ENCODE measurements at regions not wholly inside any gene's neighbourhood (a gene's known extent, or its start where the extent isn't known, plus 50 kb on each side); places are given as distances from the start of the nearest gene placed in this dataset.

GRCh38 chr15:38197553-38197952 is 55.1 kb upstream of the SPRED1 start:
- Histone ChIP-seq H4K20me1 (replicated peaks in 1 of 2; ENCODE audit: control insufficient read depth in 1 of 2, insufficient read depth in 2 of 2, low read length in 2 of 2) (no peaks in the 10 kb centered on the region), H3K4me1 (replicated peaks in 1 of 4; ENCODE audit: control insufficient read depth in 3 of 4, insufficient read depth in 4 of 4, low read length in 3 of 4) (no peaks in the 10 kb centered on the region), H3K27me3 (replicated peaks in 1 of 4; ENCODE audit: control insufficient read depth in 3 of 4, extremely low read depth in 1 of 4, insufficient read depth in 3 of 4, low read length in 3 of 4) (no peaks in the 10 kb centered on the region), H3K79me1 (ENCODE audit: low read depth, low read length) (no peaks in the 10 kb centered on the region), H2AK5ac (ENCODE audit: low read depth, low read length) (no peak overlapping the region), H2BK15ac (ENCODE audit: low read length) (no peak overlapping the region), H4K8ac (ENCODE audit: extremely low read depth, insufficient read depth, low read length) (no peak overlapping the region), H2AFZ (ENCODE audit: low read length) (no peak overlapping the region), H3K56ac (replicated peaks; ENCODE audit: insufficient read length, low read depth, low read length) (no peak overlapping the region), H3K4me2 (ENCODE audit: insufficient read depth in 1 of 2, low read depth in 2 of 2, low read length in 2 of 2) (no peak overlapping the region), H2BK20ac (ENCODE audit: low read length) (no peak overlapping the region), H3K9me3 (ENCODE audit: insufficient read depth in 2 of 2, low read depth in 1 of 2, low read length in 1 of 2) (no peaks in the 10 kb centered on the region), H2BK120ac (replicated peaks; ENCODE audit: low read depth, low read length) (no peak overlapping the region), H3K79me2 (ENCODE audit: control insufficient read depth in 1 of 2, insufficient read depth in 2 of 2, low read length in 2 of 2) (no peaks in the 10 kb centered on the region), H3K27ac (ENCODE audit: low read depth, low read length) (no peak overlapping the region), H3K23me2 (ENCODE audit: low read depth, low read length) (no peaks in the 10 kb centered on the region), H3K4ac (replicated peaks; ENCODE audit: insufficient read length, low read depth, low read length) (no peak overlapping the region), H3K9ac (replicated peaks in 1 of 4; ENCODE audit: extremely low read depth in 1 of 4, low read depth in 3 of 4, low read length in 3 of 4) (no peak overlapping the region), H4K91ac (replicated peaks; ENCODE audit: insufficient read length, low read length) (no peak overlapping the region), H3K14ac (ENCODE audit: insufficient read length) (no peak overlapping the region), H3K4me3 (ENCODE audit: extremely low read depth in 1 of 4, insufficient read depth in 2 of 4, low read depth in 3 of 4, low read length in 4 of 4) (no peak overlapping the region), H2BK5ac (ENCODE audit: low read depth, low read length) (no peak overlapping the region), H3K36me3 (ENCODE audit: control insufficient read depth in 2 of 4, insufficient read depth in 4 of 4, low read length in 3 of 4) (no peaks in the 10 kb centered on the region), H4K5ac (ENCODE audit: insufficient read length, low read depth, low read length) (no peak overlapping the region), H3K18ac (ENCODE audit: extremely low read depth, low read length) (no peak overlapping the region), H2BK12ac (ENCODE audit: low read depth, low read length) (no peak overlapping the region), H3K23ac (ENCODE audit: insufficient read length) (no peak overlapping the region)
- no peak for FAIRE-seq
- CTCF ChIA-PET (ENCODE audit: partially characterized antibody) = interaction anchor here (0.8 to 1.1 kb wide), 2 partner anchors 10 to 54 kb away, joined by 3 read pairs; no protein-coding TSS in a partner anchor
- 83% methylated on average over 4 of the region's 4 CpGs; no CpG with 5 or more reads in 1 of the 2 experiments for WGBS, 2 experiments (ENCODE audit: extremely low coverage in 1 of 2, insufficient coverage in 1 of 2, insufficient read length in 1 of 2, insufficient replicate concordance in 2 of 2, low coverage in 1 of 2, low lambda C conversion rate in 2 of 2, missing lambda C conversion rate in 1 of 2)
- TF ChIP-seq EP300 (IDR thresholded peaks at IDR 0.05; ENCODE audit: borderline replicate concordance in 1 of 2, low read depth in 2 of 2, low read length in 2 of 2) (no peak), ASH2L (IDR thresholded peaks at IDR 0.05; ENCODE audit: low read length) (no peak), EZH2 (IDR thresholded peaks at IDR 0.05; ENCODE audit: low read depth, low read length, severe bottlenecking) (no peak), RBBP5 (IDR thresholded peaks at IDR 0.05; ENCODE audit: borderline replicate concordance, low read depth, low read length) (no peak), TAF7 (optimal IDR thresholded peaks at IDR 0.05; ENCODE audit: borderline replicate concordance, low read depth, low read length) (no peak), CEBPB (IDR thresholded peaks at IDR 0.05; ENCODE audit: low read depth, low read length) (no peak), BACH1 (IDR thresholded peaks at IDR 0.05; ENCODE audit: low read length) (no peak), JUND (IDR thresholded peaks at IDR 0.05; ENCODE audit: low read length) (no peak), RAD21 (IDR thresholded peaks at IDR 0.05 in 1 of 2, conservative IDR thresholded peaks at IDR 0.05 in 1 of 2; ENCODE audit: low read depth in 2 of 2, low read length in 2 of 2) (no peak), CTBP2 (IDR thresholded peaks at IDR 0.05; ENCODE audit: borderline replicate concordance, insufficient read depth, insufficient read length, low read length) (no peak)
- POLR2A ChIA-PET (ENCODE audit: partially characterized antibody) = no interaction called here
- DNase-seq (ENCODE audit: low read depth in 1 of 2, low spot score in 2 of 2) = no peak
